Esophagus (tissue), 2 donors: ENCODE measurements at regions not wholly inside any gene's neighbourhood (a gene's known extent, or its start where the extent isn't known, plus 50 kb on each side); places are given as distances from the start of the nearest gene placed in this dataset.

Source experiments
- H3K27ac ChIP-seq, 2 donors: one replicate each; pipeline ENCODE4 v1.5.1; 2013; ENCODE audit warnings: low read depth in 2 of 2, mild to moderate bottlenecking in 2 of 2, inconsistent platforms in 1 of 2, low read length in 1 of 2, moderate library complexity in 1 of 2
- H3K27me3 ChIP-seq, 2 donors: one replicate each; pipeline ENCODE4 v1.6.1; 2013; ENCODE audit warnings: low read length in 2 of 2, control low read depth in 1 of 2, mild to moderate bottlenecking in 1 of 2; ENCODE audit not compliant: insufficient read depth in 2 of 2, control insufficient read depth in 1 of 2
- H3K36me3 ChIP-seq, 2 donors: one replicate each; pipeline ENCODE4 v1.6.1; 2013; ENCODE audit warnings: low read length in 1 of 2; ENCODE audit not compliant: control insufficient read depth in 2 of 2, insufficient read depth in 2 of 2
- H3K4me1 ChIP-seq, 2 donors: one replicate each; pipeline ENCODE4 v1.6.1; 2013; ENCODE audit warnings: low read length in 1 of 2; ENCODE audit not compliant: control insufficient read depth in 2 of 2, insufficient read depth in 2 of 2
- H3K4me3 ChIP-seq, 2 donors: one replicate each; pipeline ENCODE4 v1.5.1; 2013; ENCODE audit warnings: low read length in 2 of 2, mild to moderate bottlenecking in 2 of 2, low read depth in 1 of 2, moderate library complexity in 1 of 2
- H3K9me3 ChIP-seq, 2 donors: one replicate each; pipeline ENCODE4 v1.6.1; 2013; ENCODE audit warnings: mild to moderate bottlenecking in 2 of 2, low read depth in 1 of 2, low read length in 1 of 2, moderate library complexity in 1 of 2; ENCODE audit not compliant: control insufficient read depth in 2 of 2, insufficient read depth in 1 of 2
- WGBS, 2 donors: extraction: QIAGEN DNeasy Blood & Tissue Kit; methylation state at CpG; one replicate each; pipeline ENCODE4 v1.1.7; 2013; 5-methylcytosine and 5-hydroxymethylcytosine counted together
- donor health status: healthy with polysubstance abuse.
- donor health status: Bipolar disorder and iron deficiency.

DNA sequence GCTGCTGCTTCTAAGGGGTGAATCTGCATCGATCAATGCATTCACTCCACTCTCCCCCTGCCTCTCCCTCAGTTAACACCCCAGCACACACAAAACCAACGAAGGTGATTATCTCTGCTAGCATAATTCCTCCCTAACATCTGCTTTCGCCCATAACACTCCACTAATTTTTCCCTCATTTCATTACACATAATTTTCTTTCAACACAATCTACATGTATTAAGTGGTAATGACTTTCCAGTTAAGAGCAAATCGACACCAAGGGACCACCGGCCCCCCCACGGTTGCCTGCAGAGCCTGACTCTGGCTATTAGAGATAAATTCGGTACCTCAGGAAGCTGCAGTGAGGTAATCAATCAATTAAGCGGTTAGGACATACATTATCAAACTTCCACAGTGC lies 1115.6 kb downstream of the BCL11B start:
- no peaks in the 10 kb centered on the region for H3K9me3 ChIP-seq
- WGBS, 2 donors, result 63 to 65% methylated on average over 8 of the region's 8 CpGs

DNA sequence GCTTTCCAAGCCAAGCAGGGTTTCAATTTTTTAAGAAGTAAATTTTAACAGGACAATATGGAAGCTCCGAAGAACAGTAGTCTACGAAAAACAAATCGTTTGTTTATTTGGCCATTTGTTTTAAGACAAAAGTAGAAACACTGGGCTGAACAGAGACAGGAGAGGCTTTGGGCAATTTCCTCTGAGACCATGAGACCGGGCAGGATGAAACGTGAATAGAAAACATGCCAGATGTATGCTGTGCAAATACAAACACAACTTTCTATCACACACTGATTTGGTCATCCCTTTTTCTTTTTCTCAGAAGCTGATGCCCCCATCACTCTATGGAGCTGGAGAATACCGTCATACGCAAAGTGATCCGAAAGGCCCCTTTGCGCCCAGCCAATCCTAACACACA lies 1111.1 kb downstream of the BCL11B start:
- Histone ChIP-seq H3K36me3 (no peaks in the 10 kb centered on the region), H3K4me1 (peaks cover 0 to 3% of the 10 kb centered on the region in 2 donors), H3K27me3 (no peaks in the 10 kb centered on the region), H3K9me3 (no peaks in the 10 kb centered on the region), H3K4me3 (no peak overlapping the region), H3K27ac (peak overlapping the region in 1 of 2 donors; percentile 44)
- WGBS, 2 donors, result 37 to 62% methylated on average over 9 of the region's 9 CpGs

More for the DNA sequence above, 1115.6 kb downstream of the BCL11B start:
- no peaks in the 10 kb centered on the region for H3K36me3 ChIP-seq
- H3K4me3 ChIP-seq, result no peak overlapping the region
- H3K4me1 ChIP-seq, result peaks cover 0 to 3% of the 10 kb centered on the region in 2 donors
- H3K27me3 ChIP-seq, result no peaks in the 10 kb centered on the region
- no peak overlapping the region for H3K27ac ChIP-seq

DNA sequence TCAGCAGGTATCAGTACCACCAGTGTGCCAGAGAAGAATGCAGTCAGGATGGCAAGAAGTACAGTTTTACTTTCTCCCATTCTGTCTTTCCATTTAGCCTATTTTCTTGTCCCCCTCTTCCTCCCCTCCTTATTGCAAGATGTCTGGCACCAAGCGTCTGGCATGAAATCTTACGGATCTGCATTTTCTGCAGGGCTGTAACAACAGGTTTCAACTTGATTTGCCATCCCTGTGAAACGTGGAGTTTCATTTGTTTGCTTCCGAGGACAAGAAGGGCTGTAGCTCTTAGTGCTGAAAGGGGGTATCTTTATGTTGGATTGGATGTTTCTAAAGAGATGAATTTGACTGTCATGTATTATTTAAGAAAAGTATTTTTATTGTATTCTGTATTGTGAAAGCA lies 1110.6 kb downstream of the BCL11B start:
- WGBS, 2 donors, result 38 to 39% methylated on average over 4 of the region's 4 CpGs
- H3K27me3 ChIP-seq, result no peaks in the 10 kb centered on the region
- H3K9me3 ChIP-seq, result no peaks in the 10 kb centered on the region
- H3K36me3 ChIP-seq, result no peaks in the 10 kb centered on the region
- peaks cover 0 to 3% of the 10 kb centered on the region in 2 donors for H3K4me1 ChIP-seq
- no peak overlapping the region for H3K4me3 ChIP-seq
- H3K27ac ChIP-seq, result peak overlapping the region in 1 of 2 donors; percentile 44

DNA sequence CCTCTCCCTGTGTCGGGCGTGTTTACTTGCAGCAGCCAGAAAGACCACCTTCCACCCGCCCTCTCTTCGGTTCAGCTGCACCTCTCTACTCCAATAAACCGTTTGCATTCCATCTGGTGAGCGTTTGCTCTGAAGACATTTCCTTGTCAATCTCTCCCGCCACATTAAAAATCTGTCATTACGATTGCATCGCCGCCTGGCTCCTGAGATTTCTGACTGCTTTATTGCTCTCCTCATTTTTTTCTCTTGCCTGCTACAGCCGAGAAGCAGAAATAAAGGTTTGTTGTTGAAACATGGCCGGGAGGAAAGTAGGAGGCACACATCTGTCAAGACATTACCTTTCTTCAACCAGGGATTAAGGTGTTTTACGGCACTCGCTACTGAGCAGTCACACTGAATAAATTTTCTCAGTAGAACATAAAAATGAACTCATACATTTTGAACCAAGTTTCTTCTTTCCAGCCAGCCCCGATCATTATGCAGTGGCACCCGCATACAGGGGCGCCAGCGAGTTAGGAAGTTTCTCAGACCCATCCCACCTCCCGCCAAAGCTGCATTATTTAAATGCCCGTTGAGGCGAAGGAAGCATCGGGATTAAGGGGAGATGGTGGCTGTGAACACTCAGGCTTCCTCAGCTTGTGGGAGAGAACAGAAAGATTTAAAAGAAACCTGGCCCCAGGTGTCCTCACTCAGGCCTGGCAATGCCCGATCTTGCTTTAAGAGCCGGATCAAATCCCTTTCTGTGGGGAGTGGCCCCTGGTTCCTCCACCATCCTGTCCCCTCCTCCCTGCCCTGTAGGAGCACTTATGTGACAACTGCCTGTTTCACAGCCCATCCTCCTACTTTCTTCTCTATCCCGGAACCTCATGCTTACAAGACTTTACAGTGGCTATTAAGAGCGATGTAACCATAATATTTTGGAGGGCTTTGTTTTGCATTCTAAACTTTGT lies 1108.9 kb downstream of the BCL11B start:
- Histone ChIP-seq H3K36me3 (no peaks in the 10 kb centered on the region), H3K4me3 (no peak overlapping the region), H3K27me3 (no peaks in the 10 kb centered on the region), H3K27ac (no peak overlapping the region), H3K4me1 (peaks cover 0 to 7% of the 10 kb centered on the region in 2 donors), H3K9me3 (no peaks in the 10 kb centered on the region)
- WGBS, 2 donors, result 58 to 63% methylated on average over 26 of the region's 26 CpGs

DNA sequence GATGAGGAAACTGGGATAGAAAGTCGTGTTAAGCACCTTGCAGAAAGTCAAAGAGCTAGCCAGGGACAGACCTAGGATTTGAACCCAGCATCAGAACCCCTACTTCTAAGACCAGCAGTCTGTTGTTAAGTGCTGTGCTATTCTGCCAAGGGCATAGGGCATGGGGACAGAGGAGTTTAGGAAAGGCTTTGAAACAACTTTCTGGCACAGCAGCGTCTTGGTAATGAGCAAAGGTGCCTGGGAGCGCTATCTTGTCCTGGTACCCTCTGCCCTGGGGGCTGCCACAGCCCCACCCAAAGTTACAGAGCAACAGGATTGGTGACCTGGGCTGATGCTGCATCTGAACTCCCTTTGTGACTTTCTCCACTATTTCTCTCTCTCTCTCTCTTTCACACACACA lies 1108.1 kb downstream of the BCL11B start:
- no peak overlapping the region for H3K27ac ChIP-seq
- H3K36me3 ChIP-seq, result no peaks in the 10 kb centered on the region
- H3K27me3 ChIP-seq, result no peaks in the 10 kb centered on the region
- 66 to 77% methylated on average over 3 of the region's 3 CpGs for WGBS, 2 donors
- no peaks in the 10 kb centered on the region for H3K9me3 ChIP-seq
- peaks cover 0 to 7% of the 10 kb centered on the region in 2 donors for H3K4me1 ChIP-seq
- no peak overlapping the region for H3K4me3 ChIP-seq

DNA sequence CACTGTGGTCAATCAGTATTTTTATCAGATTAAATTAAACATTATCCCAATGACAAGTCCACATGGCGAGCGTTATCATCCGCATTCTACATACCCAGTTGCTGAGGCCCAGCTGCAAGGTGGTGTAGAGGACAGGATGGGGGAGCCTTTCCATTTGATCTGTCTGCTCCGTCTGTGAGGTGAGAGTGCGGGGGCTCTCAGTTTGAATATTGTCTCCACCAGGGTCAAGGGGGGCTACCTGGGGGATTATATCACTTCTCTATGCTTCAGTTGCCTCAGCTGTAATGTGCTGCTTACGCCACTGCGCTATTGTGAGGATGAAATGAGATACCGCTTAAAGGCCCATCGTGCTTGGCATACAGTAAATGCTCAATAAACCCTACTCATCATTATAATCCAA lies 1106.0 kb downstream of the BCL11B start:
- 91 to 92% methylated on average over 9 of the region's 9 CpGs for WGBS, 2 donors
- no peaks in the 10 kb centered on the region for H3K36me3 ChIP-seq
- no peak overlapping the region for H3K4me3 ChIP-seq
- H3K4me1 ChIP-seq, result peaks cover 0 to 6% of the 10 kb centered on the region in 2 donors
- H3K27ac ChIP-seq, result no peak overlapping the region
- H3K27me3 ChIP-seq, result no peaks in the 10 kb centered on the region
- H3K9me3 ChIP-seq, result no peaks in the 10 kb centered on the region

DNA sequence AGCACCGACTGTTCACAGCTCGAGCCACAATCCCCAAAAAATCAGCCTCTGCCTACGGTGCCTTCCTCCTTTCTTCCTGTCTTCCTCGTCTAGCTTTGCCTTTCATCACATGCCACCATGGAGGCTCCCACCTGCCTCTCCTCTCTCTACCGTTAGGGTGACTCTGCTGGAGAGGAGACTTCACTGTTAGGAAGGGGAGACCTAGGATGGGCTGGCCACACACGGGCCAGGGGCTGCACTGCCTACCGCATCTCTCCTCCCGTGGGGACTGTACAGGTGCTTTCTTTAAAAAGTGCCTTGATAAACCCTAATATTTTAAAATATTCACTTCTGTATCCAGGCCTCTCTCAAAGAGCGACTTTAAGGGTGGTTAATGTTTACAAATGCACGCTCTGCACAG lies 1104.7 kb downstream of the BCL11B start:
- 77 to 79% methylated on average over 10 of the region's 10 CpGs for WGBS, 2 donors
- Histone ChIP-seq H3K4me1 (peaks cover 0 to 4% of the 10 kb centered on the region in 2 donors), H3K9me3 (no peaks in the 10 kb centered on the region), H3K4me3 (no peak overlapping the region), H3K27me3 (no peaks in the 10 kb centered on the region), H3K27ac (no peak overlapping the region), H3K36me3 (no peaks in the 10 kb centered on the region)

DNA sequence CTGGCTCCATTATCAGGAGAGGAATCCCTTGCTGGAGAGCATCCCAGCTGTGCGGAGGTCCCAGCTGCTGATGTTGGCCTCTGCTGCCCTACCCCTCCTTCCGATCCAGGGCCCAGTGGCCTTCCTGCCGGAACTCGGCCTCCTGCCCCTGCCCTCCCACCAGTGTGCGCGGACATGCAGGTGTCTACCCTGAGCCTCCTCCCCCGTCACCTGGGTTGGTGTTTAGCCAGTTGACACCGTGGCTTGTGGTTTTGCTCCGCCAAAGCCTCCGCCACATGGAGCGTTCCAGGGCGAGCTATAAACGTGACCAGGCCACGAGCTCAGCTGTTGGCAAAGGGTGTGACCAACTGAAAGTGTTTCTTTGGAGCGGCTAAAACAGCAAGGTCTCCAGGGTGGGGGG lies 1104.3 kb downstream of the BCL11B start:
- Histone ChIP-seq H3K9me3 (no peaks in the 10 kb centered on the region), H3K27me3 (no peaks in the 10 kb centered on the region), H3K4me3 (no peak overlapping the region), H3K27ac (no peak overlapping the region), H3K4me1 (peaks cover 0 to 4% of the 10 kb centered on the region in 2 donors), H3K36me3 (no peaks in the 10 kb centered on the region)
- 72 to 79% methylated on average over 15 of the region's 15 CpGs for WGBS, 2 donors

DNA sequence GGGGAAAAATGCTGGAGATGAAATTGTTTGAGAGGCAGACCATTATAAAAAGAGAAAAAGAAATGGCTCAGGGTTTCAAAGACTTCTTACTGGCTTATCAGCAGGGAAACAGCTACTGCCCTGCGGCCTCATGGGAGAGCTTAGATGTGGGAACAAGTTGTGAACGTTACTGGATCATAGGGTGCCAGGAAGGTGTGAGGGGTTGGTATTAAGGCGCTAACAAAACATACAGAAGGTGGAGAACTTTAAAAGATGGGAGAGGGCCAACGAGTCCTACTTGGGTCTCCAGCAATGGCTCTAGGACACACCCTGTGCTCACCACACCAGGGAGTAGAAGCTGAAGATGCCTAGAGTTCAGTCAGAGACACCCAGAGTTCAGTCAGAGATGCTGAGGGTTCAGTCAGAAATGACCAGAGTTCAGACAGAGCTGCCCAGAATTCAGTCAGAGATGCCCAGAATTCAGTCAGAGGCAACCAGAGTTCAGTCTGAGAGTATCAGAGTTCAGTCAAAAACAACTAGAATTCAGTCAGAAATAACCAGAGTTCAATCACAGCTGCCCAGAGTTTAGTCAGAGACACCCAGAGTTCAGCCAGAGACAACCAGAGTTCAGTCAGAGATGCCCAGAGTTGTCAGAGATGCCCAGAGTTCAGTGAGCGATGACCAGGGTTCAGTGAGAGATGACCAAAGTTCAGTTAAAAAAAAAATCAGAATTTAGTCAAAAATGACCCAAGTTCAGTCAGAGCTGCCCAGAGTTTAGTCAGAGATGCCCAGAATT lies 1103.6 kb downstream of the BCL11B start:
- WGBS, 2 donors, result 74 to 81% methylated on average over 5 of the region's 5 CpGs
- no peak overlapping the region for H3K27ac ChIP-seq
- no peak overlapping the region for H3K4me3 ChIP-seq
- H3K9me3 ChIP-seq, result no peaks in the 10 kb centered on the region
- H3K27me3 ChIP-seq, result no peaks in the 10 kb centered on the region
- H3K36me3 ChIP-seq, result no peaks in the 10 kb centered on the region
- H3K4me1 ChIP-seq, result peaks cover 0 to 4% of the 10 kb centered on the region in 2 donors
